ENCODE measurements at regions not wholly inside any gene's neighbourhood (a gene's known extent, or its start where the extent isn't known, plus 50 kb on each side); places are given as distances from the start of the nearest gene placed in this dataset.

DNA sequence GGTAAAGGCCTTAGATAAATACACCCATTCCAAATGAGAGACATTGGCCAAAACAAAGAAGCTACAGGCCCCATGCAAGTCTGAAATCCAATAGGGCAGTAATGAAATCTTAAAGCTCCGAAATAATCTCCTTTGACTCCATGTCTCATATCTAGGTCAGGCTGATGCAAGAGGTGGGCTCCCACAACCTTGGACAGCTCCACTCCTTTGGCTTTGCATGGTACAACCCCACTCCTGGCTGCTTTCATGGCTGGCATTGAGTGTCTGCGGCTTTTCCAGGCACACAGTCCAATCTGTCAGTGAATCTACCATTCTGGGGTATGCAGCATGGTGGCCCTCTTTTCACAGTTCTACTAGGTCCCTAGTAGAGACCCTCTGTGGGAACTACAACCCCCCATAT, 762.5 kb downstream of the LIG4 start:
- no peak for DNase-seq

DNA sequence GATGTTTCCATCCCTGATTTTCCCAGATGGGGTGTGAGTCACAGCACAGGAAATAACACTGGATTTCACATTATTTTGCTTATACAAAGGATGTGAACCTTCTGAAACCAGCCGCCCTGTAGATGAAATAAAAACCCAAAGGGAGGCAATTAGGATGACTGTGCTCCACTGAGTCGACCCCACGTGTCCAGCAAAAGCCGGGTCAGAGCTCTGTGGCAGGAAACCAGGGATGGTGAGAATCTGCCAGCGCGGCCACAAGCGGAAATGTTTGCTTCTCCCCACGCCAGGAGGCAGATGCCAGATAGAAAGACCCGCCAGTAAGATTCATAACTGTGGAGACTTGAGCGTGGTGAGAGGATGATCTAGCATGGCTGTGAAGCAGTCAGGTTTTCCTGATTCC, 764.4 kb downstream of the LIG4 start:
- DNase-seq, result no peak

DNA sequence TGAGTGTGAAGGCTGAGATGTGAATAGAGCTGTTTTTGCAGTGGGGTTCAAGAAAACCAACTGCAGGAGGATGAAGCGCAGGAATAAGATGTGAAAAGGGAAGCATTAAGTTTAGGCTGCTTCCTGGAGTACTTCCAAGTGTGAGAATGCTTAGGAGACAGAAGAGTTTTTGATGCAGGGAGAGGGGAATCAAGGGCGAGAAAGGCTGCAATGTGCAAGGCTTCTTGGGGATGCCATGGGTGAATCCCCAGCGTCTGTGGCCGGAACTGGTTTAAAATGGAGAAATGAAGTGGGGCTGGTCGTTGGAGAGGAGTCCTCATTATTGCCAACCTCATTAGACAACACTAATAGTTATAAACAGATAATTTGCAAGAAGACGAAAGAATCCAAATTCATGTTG, 764.9 kb downstream of the LIG4 start:
- DNase-seq, result no peak

DNA sequence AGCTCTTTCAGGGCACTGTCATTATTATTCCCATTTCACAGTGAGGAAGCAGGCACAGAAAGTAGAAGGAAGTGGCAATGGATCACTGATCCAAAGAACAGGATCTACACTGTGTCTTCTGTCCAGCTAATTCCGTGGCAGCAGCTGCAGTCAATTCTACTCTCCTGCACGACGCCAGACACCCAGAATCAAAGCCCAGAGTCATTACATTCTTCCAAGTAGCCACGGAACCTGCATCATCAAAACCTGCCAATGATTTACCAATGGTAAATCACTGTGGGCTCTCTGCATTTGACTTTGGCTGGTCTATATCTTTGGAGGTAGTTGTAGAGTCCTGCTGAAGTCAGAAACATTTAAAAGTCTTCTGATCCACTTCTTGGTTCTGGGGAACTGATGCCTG, 767.7 kb downstream of the LIG4 start:
- no peak for DNase-seq

DNA sequence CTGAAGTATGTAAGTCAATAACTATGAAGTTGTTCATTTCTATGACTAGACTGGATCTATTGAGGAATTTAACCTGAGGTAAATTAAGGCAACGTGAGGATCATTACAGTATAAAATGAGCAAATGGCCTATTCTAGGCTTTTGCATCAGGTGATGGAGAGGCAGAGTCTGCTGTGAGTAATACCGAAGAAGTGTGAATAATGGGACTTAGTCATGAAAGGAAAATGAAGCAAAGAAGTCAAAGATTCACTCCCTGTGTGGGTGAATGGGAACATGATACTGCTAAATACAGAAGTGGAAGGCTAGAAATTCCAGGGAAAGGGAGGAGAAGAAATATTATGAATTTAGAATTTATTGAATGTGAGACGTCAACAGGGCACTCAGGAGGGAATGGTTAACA, 774.1 kb downstream of the LIG4 start:
- DNase-seq, result no peak

DNA sequence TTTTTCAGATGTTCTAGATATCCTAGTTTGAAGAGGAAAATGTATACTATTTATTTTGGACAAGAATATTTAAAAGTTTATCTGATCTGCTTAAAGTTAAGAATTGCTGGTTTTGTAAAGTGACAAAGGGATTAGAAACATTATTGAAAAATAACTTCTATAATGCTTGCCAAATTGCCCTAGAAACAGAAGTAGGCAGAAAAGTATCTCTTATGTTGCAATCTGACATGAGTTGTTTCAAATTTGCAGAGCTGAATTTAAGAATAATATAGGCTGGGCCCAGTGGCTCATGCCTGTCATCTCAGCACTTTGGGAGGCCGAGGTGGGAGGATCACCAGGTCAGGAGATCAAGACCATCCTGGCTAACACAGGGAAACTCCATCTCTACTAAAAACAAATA, 777.1 kb downstream of the LIG4 start:
- DNase-seq, result no peak

DNA sequence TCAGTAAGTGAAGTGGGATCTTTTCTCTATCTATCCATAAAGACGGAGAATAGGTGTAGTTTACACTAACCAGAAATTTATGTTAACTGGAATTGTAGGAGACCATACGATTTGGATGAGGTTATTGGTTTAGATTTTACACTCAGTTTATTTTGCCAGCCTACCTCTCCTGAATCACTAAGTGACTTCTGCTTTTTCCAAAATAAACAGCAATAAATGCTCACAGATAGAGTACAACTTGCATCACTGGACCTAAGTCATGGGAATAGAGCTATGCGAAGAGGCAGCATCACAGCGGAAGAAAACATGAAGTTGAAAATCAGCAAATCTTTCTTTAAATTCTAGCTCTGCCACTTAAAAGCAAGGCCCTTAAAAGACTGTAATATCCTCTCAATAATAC, 781.0 kb downstream of the LIG4 start:
- no peak for DNase-seq

DNA sequence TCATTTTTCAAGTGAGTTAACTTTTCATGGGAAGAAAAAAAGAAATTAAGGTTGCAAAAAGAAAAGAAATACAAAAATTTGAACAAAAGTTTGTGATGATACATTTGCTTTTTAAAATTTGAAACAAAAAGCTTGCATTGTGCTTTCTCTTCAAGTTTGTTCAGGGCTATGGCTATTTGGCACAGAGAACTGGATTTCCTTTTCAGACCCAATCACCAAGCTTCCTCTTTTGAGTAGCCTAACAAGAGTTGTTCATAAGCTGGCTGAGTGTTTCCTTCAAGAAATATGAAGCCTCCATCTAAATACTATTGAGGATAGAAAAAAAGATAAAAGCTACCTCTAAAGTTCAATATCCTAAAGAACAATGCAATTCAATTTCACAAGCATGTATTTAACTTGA, 787.8 kb downstream of the LIG4 start:
- DNase-seq, result no peak

DNA sequence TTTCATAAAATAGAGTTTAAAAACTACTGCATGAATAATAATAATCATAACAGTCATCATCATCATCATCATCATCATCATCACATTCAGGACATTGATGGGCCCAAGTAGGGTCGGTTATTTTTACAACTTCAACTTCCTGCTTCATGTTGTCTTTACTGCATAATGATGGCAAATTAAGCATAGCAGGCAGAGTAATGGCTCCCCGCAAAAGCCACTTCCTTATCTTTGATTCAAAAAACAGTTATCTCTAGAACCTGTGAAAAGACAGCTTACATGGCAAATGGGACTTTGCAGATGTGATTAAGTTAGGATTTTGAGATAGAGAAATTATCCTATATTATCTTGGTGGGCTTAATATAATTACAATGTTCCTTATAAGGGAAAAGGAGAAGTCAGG, 792.9 kb downstream of the LIG4 start:
- DNase-seq, result no peak

DNA sequence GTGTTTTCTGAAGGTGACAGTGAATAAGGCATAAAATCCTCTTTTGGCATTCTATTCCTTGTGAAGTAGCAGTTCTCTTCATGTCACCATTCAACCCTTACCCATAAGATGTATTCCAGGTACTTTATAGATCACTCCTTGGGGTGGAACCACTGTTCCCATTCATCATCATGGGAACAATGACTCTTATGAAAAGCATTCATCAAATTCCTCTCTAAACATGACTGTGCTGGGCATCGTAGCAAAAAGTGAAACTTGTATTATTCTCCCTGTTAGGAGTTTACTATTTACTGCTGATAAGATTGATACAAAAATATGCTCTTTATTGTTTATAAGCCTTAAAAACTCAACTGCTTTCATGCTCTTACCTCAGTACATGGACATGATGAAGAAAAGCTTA, 793.4 kb downstream of the LIG4 start:
- no peak for DNase-seq

DNA sequence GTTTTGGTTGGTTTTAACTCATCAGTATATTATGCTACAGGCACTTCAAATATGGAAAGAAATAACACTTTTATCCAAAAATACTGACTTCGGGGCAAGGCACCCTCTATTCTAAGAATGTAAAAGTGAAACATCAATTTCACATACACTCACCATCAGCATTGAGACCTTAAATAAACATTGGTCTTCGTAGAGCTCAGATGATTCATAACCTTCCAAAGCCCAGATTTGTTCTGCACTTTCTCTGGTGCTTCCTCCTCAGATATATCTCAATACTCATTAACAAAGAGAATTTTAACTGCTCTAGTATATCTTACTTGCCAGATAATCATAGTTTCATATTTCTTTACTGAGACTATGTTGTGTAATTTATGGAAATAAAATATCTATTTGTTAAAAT, 794.3 kb downstream of the LIG4 start:
- no peak for DNase-seq

DNA sequence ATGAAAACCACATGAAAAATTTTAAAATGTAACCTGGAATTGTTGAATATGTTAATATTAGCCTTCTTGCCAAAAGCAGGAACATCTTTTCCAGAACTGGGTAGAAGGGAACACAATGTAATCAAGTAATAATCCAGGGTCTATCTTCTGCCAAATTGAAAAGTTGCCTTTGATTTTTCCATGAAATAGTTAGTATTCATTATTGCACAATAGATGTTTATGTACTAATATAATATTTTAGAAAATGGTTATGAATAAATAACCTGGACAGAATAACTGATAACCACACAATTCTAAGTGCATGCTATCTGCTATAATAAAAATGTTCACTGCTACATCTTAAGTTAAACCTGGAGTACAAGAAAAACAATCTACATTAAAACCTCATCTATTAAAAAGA, 802.3 kb downstream of the LIG4 start:
- DNase-seq, result no peak

DNA sequence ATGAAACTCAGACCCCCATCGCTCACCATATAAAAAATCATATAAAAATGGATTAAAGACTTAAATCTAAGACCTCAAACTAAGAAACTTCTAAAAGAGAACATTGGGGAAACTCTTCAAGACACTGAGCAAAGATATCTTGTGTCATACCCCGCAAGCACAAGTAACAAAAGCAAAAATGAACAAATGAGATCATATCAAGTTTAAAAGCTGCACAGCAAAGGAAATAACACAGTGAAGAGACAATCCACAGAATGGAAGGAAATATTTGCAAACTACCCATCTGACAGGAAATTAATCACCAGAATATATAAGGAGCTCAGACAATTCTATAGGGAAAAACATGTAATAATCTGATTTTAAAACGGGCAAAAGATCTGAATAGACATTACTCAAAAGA, 808.3 kb downstream of the LIG4 start:
- no peak for DNase-seq

DNA sequence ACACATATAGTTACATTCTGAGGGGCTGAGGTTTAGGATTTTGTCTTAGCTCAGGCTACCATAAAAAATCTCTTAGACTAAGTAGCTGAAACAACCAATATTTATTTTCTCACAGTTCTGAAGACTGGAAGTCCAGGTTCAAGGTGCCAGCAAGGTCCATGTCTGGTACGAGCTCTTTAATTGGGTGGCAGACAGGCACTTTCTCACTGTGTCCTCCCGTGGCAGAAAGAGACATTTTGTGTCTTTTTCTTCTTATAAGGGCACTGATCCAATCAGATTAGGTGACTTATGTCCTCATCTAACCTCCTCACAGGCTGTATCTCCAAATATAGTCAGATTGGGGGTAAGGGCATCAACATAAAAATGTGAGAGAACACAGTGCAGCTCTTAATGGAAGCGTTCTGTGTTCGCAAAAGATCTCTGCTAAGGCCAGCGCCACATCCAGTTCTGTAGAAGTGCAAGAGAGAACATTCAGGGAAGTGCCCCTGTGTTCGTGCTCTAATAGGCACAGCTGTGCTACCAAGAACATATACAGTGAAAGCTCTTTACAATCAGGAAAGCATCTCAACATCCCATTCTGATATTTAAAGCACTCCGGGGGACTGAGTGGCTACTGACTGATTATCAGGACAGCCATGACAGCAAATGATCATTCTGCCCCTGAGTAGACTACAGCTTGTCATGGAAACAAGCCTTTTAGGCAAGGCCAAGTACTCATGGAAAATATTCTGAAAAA, 819.2 kb downstream of the LIG4 start:
- no peak for DNase-seq

DNA sequence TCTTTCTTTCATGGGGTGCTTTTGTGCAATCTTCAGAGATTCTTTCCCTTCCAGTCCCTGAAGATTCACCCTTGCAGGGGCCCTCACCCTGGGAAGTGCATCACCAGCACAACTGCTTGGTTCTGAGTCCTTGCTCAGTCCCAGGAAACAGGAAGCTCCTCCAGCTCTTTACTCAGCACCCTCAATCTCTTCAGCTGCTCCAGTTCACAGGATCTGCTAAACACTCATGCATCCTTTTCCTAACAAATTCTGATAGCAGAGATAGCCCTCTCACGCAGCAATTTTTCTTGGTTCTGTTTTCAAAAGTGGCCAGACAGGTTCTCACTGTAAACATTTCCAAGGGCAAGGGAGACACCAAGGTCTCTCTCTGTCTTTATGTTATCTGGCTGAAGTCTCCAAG, 823.1 kb downstream of the LIG4 start:
- no peak for DNase-seq

DNA sequence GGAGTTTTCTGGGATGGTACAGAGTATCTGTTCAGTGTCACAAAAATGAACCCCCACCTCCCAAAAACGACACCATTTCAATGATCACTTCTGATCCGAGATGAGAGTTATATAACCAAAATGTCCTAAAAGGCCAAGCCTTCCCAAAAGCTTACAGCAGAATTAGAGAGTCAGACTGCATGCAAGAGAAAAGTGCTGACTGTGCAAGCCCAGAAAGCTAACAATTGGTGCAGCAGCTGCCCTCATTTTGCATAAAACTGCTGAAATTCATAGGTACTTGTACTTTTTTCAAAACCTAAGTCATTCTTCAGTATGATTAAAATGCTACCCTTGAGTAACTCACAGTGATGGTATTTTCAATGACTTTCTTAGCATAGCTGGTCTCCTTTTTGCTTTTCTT, 819.6 kb upstream of the ARGLU1 start:
- DNase-seq, result no peak

DNA sequence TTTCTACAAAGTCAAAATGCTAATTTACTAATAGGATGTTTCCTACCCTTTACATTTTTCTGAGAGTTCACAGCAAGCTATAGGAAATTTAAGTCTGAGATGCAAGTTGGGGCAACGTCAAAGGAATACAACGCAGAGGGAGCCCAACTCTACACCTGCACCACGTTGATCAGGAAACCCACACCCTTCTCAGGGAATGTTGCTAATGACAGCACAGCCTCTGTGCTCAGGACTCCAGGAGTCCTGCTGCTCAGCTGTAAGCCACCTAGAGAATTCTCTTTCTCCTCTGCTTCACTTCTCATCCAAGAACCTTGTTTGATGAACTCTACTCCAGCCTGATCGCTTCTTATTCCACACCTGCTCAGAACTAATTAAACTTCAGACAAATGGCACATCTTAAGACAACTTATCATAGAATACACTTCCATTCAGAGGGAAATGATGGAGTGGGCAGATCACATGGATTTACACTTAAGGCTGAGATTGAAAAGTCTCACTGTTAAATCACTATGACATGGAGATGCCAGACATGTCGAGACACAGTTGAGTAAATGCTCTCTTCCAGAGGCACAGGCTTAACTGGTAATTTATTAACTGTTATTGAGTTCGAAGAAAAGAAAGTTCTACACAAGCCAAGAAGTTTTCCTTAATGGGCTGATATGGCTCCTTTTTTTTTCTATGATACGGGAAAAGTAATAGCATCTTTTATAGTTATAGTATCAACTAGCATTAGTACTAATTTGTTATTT, 811.6 kb upstream of the ARGLU1 start:
- no peak for DNase-seq

DNA sequence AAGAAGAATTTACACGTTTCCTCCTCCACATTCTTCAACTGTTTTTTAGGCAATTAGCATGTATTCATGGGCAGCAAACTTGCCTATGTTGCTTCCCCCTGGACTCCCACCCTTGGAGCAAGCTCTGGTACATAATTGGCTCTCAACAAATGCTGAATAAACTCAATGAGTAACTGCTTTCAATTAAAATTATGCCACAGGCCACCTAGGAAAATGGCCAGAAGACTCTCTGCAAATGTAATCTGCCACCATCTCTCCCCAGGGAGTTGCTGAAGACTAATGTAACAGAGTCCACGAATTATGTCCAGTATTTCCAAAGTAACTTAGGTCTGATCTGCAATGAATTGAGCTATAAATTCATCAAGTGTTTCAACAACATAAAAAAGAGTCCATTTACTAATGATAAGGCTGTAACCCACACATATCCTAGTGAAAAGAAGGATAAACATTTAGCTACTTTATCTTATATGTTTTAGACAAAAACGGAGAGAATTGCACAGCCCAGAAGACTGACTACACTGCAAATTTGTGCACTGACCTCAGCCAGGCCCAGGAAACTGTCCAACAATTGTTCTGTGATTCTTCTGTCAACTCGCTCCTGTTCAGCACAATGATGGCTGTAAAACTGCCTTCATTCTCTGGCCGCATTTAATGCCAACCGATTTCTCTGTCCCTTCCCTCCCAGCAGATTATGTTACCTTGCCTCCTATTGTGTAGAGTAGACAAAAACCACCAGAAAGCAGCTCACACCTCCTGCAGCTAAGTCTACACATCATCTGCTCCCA, 808.6 kb upstream of the ARGLU1 start:
- no peak for DNase-seq

DNA sequence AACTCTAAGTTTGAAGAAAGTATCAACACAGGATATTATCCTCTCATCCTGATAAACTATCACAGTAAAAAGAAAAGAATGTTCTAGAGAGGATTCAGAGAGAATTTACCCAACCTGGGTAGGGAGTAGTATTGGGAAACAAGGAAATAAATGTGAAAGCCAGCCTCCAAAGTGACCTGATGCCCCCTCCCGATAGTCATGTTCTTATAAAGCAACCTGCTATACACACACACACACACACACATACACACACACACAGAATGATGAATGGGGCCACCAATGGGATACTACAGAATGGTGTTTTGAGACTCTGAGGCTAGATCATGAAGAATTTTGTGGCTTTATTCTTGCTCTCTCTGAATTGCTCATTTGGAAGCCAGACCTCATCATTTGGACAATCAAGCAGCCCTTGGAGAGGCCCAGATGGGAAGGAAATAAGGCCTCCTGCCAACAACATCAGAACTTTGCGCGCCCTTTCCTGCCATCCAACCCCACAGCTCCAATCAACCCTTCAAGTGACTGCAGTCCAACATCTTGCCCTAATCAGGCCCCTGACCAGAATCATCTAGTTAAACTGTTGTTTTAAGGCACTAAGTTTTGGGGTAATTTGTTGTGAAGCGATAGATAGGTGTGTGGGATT, 807.9 kb upstream of the ARGLU1 start:
- no peak for DNase-seq

DNA sequence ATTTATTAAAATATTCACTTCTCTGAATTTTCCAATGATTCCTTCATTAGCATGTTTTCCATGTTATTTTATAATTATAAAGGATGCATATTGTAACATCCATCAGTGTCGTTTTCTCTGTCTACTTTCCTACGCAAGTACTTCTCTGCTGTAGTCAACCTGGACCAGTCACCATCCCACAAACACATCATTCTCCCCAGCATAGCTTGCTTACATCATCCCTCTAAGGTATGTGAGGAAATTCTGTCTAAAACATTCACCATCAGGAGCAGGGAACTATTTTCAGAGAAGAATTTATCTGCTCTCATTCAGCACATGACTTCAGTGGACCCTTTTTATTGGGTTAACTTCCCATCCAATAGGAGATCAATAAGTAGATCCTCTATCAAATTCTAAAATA, 806.1 kb upstream of the ARGLU1 start:
- DNase-seq, result no peak

DNA sequence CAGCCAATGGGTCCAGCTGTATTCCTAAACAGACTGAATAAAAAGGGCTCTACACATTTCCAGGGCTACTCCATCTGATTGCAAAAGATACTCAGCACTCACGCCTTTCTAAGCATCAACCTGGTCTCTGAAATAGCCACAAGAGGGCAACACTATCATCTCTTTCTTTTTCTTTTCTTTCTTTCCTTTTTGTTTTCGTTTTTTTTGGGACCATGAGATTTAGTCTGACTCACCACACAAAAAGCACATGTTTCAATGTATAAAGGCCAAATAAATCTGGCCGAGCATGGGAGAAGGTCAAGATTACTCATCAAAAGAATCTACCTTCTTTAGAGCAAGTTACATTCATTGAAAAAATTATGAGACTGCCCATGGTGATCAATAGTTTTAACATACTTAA, 805.6 kb upstream of the ARGLU1 start:
- DNase-seq, result no peak

DNA sequence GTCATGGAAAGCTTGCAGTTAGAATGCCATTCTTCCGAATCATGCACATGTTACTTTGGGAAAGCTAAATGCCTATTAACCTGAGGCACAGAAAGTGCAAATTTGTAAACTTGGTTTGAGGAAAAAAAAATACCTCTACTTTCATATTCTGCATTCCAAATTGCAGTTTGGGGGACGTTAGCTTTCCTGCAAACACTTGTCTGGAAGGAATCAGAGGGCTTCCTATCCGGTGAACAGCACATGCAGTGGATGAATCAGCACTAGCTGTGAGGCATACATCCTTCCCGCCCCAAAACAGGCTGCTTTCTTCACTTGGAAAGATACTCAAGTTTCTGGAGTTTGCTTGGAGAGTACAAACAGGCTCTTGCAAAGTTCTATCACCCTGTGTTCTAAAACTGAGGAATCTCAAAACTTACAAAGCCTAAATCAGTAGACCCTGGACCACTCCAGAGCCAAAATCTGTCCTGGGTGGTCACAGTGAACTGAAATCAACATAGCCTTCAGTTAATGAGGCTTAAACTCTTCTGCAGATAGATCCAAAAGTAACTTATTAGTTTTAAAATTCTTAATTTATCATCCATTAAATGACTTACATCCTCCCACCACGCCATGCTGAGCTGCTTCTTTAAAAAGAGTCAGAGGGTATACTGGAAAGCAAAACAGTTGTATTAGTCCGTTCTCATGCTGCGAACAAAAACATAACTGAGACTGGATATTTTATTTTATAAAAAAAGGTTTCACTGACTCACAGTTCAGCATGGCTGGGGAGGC, 802.3 kb upstream of the ARGLU1 start:
- no peak for DNase-seq

DNA sequence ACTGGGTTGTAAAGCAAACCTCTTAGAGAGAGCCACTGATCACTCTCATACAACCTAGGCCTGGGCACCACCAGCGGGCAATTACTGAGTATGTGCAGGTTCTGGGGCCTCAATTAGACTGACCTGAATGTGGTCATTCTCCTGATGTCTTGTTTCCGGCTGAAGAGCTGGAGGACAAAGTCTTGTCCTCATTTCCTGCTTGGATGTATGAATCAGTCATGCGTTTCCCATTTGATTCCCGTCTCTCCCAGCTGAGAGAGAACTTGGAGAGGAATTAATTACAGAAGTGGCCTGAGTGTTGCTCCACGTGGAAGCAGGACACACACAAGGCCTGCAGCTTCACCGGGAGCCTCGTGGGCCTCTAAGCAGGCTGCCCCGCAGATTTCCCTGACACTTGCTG, 799.3 kb upstream of the ARGLU1 start:
- no peak for DNase-seq

Data from cerebellar nuclear complex (tissue), 1 donor.